Ishikawa (cell line): ENCODE measurements at regions not wholly inside any gene's neighbourhood (a gene's known extent, or its start where the extent isn't known, plus 50 kb on each side); places are given as distances from the start of the nearest gene placed in this dataset.

Experiments used
- CEBPB ChIP-seq: IDR thresholded peaks from 2 replicates; pipeline ENCODE4 v1.6.1; 2012
- CREB1 ChIP-seq: IDR thresholded peaks from 2 replicates; pipeline ENCODE4 v1.6.1; 2012; ENCODE audit warnings: low read depth
- EGR1 ChIP-seq: IDR thresholded peaks from 2 replicates; pipeline ENCODE4 v1.6.1; 2012
- EP300 ChIP-seq: IDR thresholded peaks from 2 replicates; pipeline ENCODE4 v1.6.1; 2012; ENCODE audit warnings: borderline replicate concordance
- FOXM1 ChIP-seq: IDR thresholded peaks from 2 replicates; pipeline ENCODE4 v1.6.1; 2012; ENCODE audit warnings: low read depth, borderline replicate concordance
- NFIC ChIP-seq: IDR thresholded peaks from 2 replicates; pipeline ENCODE4 v1.6.1; 2012
- RAD21 ChIP-seq: IDR thresholded peaks from 2 replicates; pipeline ENCODE4 v1.6.1; 2012; ENCODE audit warnings: low read depth
- TAF1 ChIP-seq: IDR thresholded peaks from 2 replicates; pipeline ENCODE4 v1.6.1; 2012; ENCODE audit warnings: low read depth, mild to moderate bottlenecking
- TCF12 ChIP-seq: IDR thresholded peaks from 2 replicates; pipeline ENCODE4 v1.6.1; 2012; ENCODE audit warnings: low read depth
- TEAD4 ChIP-seq: IDR thresholded peaks from 2 replicates; pipeline ENCODE4 v1.6.1; 2012
- YY1 ChIP-seq: IDR thresholded peaks from 2 replicates; pipeline ENCODE4 v1.6.1; 2012; ENCODE audit warnings: low read depth
- ZBTB7A ChIP-seq: IDR thresholded peaks from 2 replicates; pipeline ENCODE4 v1.6.1; 2012; ENCODE audit warnings: low read depth
- TF ChIP-seq, protein P1 (sequence below): IDR thresholded peaks from 2 replicates; pipeline ENCODE4 v1.6.1; 2012
- TF ChIP-seq, protein P2 (sequence below): IDR thresholded peaks from 2 replicates; pipeline ENCODE4 v1.6.1; 2012
- TF ChIP-seq, protein P3 (sequence below): IDR thresholded peaks from 2 replicates; pipeline ENCODE4 v1.6.1; 2012; ENCODE audit warnings: low read depth, mild to moderate bottlenecking

DNA sequence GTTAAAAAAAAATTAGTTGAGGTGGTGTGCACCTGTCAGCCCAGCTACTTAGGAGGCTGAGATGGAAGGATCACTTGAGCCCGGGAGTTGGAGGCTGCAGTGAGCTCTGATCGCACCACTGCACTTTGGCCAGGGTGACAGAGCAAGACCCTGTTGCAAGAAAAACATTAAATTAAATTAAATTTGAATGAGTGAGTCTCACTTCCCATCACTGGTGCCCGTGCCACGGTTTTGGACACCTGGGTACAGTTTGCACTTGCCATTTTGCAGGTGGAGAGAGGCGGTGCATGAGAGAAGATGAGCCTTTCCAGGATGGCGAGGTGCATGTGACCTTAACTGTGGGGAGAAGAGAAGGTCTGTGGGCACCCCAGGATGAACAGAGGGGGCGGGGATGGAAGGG, 60.3 kb upstream of the ZNF536 start:
- TF ChIP-seq, protein P1, sequence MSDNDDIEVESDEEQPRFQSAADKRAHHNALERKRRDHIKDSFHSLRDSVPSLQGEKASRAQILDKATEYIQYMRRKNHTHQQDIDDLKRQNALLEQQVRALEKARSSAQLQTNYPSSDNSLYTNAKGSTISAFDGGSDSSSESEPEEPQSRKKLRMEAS, result no peak
- TF ChIP-seq RAD21 (no peak), YY1 (no peak), CREB1 (no peak), TAF1 (no peak), ZBTB7A (no peak), FOXM1 (no peak), EP300 (no peak), EGR1 (no peak), TCF12 (no peak), TEAD4 (no peak), CEBPB (no peak), NFIC (no peak)
- TF ChIP-seq, protein P2, sequence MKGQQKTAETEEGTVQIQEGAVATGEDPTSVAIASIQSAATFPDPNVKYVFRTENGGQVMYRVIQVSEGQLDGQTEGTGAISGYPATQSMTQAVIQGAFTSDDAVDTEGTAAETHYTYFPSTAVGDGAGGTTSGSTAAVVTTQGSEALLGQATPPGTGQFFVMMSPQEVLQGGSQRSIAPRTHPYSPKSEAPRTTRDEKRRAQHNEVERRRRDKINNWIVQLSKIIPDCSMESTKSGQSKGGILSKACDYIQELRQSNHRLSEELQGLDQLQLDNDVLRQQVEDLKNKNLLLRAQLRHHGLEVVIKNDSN, result no peak
- TF ChIP-seq, protein P3, sequence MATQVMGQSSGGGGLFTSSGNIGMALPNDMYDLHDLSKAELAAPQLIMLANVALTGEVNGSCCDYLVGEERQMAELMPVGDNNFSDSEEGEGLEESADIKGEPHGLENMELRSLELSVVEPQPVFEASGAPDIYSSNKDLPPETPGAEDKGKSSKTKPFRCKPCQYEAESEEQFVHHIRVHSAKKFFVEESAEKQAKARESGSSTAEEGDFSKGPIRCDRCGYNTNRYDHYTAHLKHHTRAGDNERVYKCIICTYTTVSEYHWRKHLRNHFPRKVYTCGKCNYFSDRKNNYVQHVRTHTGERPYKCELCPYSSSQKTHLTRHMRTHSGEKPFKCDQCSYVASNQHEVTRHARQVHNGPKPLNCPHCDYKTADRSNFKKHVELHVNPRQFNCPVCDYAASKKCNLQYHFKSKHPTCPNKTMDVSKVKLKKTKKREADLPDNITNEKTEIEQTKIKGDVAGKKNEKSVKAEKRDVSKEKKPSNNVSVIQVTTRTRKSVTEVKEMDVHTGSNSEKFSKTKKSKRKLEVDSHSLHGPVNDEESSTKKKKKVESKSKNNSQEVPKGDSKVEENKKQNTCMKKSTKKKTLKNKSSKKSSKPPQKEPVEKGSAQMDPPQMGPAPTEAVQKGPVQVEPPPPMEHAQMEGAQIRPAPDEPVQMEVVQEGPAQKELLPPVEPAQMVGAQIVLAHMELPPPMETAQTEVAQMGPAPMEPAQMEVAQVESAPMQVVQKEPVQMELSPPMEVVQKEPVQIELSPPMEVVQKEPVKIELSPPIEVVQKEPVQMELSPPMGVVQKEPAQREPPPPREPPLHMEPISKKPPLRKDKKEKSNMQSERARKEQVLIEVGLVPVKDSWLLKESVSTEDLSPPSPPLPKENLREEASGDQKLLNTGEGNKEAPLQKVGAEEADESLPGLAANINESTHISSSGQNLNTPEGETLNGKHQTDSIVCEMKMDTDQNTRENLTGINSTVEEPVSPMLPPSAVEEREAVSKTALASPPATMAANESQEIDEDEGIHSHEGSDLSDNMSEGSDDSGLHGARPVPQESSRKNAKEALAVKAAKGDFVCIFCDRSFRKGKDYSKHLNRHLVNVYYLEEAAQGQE, result no peak

DNA sequence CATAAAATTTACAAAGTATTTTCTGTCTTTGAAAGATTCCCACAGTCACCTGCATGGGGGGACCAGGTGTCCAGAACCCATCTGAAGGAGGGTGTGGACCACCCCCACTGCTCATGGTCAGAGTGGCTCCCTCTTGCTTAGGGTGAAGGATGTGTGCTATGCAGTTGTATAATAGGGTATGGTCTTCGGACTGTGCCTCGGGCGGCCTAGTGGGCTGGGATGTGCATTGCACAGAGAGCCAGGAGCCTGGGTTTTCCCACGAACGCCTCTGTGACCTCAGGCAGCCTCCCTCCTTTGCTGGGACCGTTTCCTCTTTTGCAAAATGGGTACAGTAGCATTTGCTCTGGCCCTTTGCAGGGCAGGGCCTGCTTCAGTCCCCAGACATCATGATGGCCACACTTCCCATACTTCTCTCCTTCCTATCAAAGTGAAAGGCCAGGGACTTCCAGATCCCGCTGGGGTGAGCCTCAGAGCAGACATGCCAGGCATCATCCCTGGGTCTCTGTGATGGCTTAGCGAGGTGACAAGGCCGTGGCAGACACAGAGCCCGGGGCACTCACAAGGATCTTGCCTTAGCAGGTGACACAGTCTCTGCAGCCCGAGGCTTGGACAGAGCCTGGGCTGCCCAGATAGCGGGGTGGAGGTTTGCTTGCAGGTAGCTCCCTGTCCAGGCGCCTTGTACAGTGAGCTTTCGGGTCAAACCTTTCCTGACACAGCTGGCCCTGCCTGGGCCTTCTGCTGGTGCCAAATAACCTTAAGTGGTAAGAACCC, 59.4 kb upstream of the ZNF536 start:
- TF ChIP-seq, protein P2, result no peak
- TF ChIP-seq EGR1 (no peak), TCF12 (no peak), TAF1 (no peak), RAD21 (no peak), TEAD4 (no peak), CREB1 (no peak), EP300 (no peak), CEBPB (no peak), ZBTB7A (no peak)
- TF ChIP-seq, protein P3, result no peak

DNA sequence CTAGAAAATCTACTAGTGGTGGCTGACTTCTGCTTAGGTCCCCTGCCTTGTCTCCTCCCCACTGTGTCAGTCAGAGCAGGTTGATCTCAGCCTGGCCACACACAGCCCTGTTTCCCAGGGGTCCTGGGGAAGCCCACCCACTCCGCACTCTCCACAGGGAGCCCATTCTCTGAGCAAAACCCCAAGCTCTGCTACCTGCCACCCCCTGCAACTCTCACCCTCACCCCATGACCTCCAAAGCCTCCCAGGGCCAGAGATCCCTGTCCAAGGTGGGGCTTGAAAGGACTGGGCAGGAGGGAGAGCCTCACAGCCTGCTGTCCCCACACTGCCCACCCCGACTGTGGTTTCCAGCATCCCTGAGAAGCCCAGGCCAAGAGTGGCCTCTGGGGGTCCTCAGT, 58.8 kb upstream of the ZNF536 start:
- no peak for TF ChIP-seq CEBPB

DNA sequence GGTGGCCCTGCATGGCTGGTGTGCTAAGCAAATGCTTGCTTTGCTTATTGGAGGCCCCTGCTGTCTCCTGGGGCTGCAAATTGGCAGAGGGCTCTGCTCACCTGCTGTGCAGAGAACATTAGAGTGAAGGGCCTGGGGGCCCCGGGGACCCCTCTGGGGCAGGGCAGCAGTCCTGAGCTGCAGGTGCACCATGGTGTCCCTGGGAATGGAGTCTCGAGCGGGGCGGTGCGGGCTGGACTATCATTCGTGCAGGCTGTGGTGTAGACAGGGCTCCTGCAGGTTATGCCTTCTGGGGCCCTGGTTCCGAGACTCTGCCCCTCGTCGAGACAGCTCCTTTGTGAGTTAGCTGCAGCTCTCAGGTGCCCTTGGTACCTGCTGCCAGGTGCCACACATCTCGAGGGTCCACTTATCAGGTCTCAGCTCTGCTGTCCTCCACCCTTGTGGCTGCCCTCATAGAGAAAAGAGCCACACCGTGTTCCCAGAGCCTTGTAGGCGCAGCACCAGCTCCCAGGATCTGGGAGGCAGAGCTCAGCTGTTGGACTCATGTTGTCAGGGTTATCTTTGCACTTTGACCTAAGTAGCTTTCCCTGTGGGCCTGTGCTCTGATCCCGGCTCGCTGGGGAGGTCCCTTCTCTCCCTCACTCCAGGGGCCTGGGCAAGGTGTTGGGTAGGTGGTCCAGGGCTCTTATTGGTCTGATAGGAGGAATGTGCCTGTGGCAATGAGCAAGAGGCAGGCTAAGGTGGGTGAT, 58.0 kb upstream of the ZNF536 start:
- TF ChIP-seq YY1 (no peak), CEBPB (no peak), CREB1 (no peak), ZBTB7A (no peak), RAD21 (no peak), EP300 (no peak), NFIC (no peak), FOXM1 (no peak), TAF1 (no peak), TCF12 (no peak)
- TF ChIP-seq, protein P1, result no peak
- TF ChIP-seq, protein P3, result no peak
- TF ChIP-seq, protein P2, result no peak
